Ramos (cell line): ENCODE measurements at regions not wholly inside any gene's neighbourhood (a gene's known extent, or its start where the extent isn't known, plus 50 kb on each side); places are given as distances from the start of the nearest gene placed in this dataset.
"Not testable (repeated sequence)": the region's sequence is repeated elsewhere in the genome, so short reads cannot be mapped to it uniquely, and the experiment has no call there.

Experiments
- in situ Hi-C: fragments of 300-500 bp; cut with MboI; formaldehyde crosslinking; loops from one replicate; pipeline ENCODE4 v1.14.3; 2022; ENCODE audit warnings: low sequenced_read_pairs; ENCODE audit not compliant: unreplicated experiment

- in situ Hi-C loops: not testable (repeated sequence)
These were observed 96.6 kb downstream of the ABCC12 start for GRCh38 chr16:48059190-48059589.

- in situ Hi-C loops: no loop called here
These were observed 98.7 kb downstream of the ABCC12 start for GRCh38 chr16:48057048-48057447.

GRCh38 chr16:48054881-48055601 lies 100.8 kb downstream of the ABCC12 start:
- in situ Hi-C loops: no loop called here

GRCh38 chr16:48053418-48053745 lies 102.4 kb downstream of the ABCC12 start:
- in situ Hi-C loops: no loop called here

GRCh38 chr16:48052731-48053417 lies 102.9 kb downstream of the ABCC12 start:
- in situ Hi-C loops: no loop called here

- in situ Hi-C loops: no loop called here
These were observed 104.9 kb downstream of the ABCC12 start for GRCh38 chr16:48050871-48051270.

- in situ Hi-C loops: no loop called here
These were observed 105.9 kb downstream of the ABCC12 start for GRCh38 chr16:48049847-48050246.

GRCh38 chr16:48047720-48048119 lies 108.1 kb downstream of the ABCC12 start:
- in situ Hi-C loops: no loop called here

GRCh38 chr16:48047241-48047640 lies 108.6 kb downstream of the ABCC12 start:
- in situ Hi-C loops: no loop called here

GRCh38 chr16:48044117-48044516 lies 111.7 kb downstream of the ABCC12 start:
- in situ Hi-C loops: no loop called here

- in situ Hi-C loops: no loop called here
These were observed 113.8 kb downstream of the ABCC12 start for GRCh38 chr16:48041981-48042421.

- in situ Hi-C loops: no loop called here
These were observed 120.7 kb downstream of the ABCC12 start for GRCh38 chr16:48035142-48035541.

- in situ Hi-C loops: no loop called here
These were observed 124.9 kb downstream of the ABCC12 start for GRCh38 chr16:48030926-48031325.

GRCh38 chr16:48029768-48030167 lies 126.0 kb downstream of the ABCC12 start:
- in situ Hi-C loops: no loop called here

GRCh38 chr16:48025359-48025758 lies 130.4 kb downstream of the ABCC12 start:
- in situ Hi-C loops: no loop called here

GRCh38 chr16:48024042-48024441 lies 131.8 kb downstream of the ABCC12 start:
- in situ Hi-C loops: no loop called here

GRCh38 chr16:48022496-48022895 lies 133.3 kb downstream of the ABCC12 start:
- in situ Hi-C loops: no loop called here

- in situ Hi-C loops: not testable (repeated sequence)
These were observed 135.2 kb downstream of the ABCC12 start for GRCh38 chr16:48020617-48021016.

- in situ Hi-C loops: no loop called here
These were observed 141.3 kb downstream of the ABCC12 start for GRCh38 chr16:48014349-48015135.

GRCh38 chr16:48013491-48013901 lies 142.3 kb downstream of the ABCC12 start:
- in situ Hi-C loops: no loop called here
